CD14-positive monocyte (primary cell): ENCODE measurements at regions not wholly inside any gene's neighbourhood (a gene's known extent, or its start where the extent isn't known, plus 50 kb on each side); places are given as distances from the start of the nearest gene placed in this dataset.

Experiments
- DNase-seq, 3 donors: peaks; one replicate each; pipeline ENCODE4 v3.0.0-alpha.2; 2011 to 2022
- H2AFZ ChIP-seq: 2 replicates; pipeline ENCODE4 v1.6.0; 2012; ENCODE audit warnings: mild to moderate bottlenecking, low read depth, low read length, inconsistent platforms; ENCODE audit not compliant: insufficient read depth, poor library complexity, severe bottlenecking
- H3K27ac ChIP-seq, 2 donors: 1 replicate in 1 of 2; 2 replicates in 1 of 2; pipeline ENCODE4 v1.5.1; 2012 to 2013; ENCODE audit warnings: low read length in 2 of 2, control low read depth in 1 of 2, inconsistent platforms in 1 of 2, low read depth in 1 of 2, mild to moderate bottlenecking in 1 of 2
- H3K27me3 ChIP-seq, 2 donors: one replicate each; pipeline versions ENCODE4 v1.6.0 to v1.6.1; 2011 to 2013; ENCODE audit warnings: low read length in 2 of 2; ENCODE audit not compliant: control insufficient read depth in 2 of 2, insufficient read depth in 2 of 2
- H3K36me3 ChIP-seq, 2 donors: replicated peaks in 1 of 2; 1 replicate in 1 of 2; 2 replicates in 1 of 2; pipeline versions ENCODE4 v1.5.1 to v1.6.1; 2012 to 2013; ENCODE audit warnings: low read length in 2 of 2, control low read depth in 1 of 2, inconsistent platforms in 1 of 2, mild to moderate bottlenecking in 1 of 2; ENCODE audit not compliant: insufficient read depth in 2 of 2, control insufficient read depth in 1 of 2
- H3K4me1 ChIP-seq, 2 donors: 1 replicate in 1 of 2; 2 replicates in 1 of 2; pipeline versions ENCODE4 v1.5.1 to v1.6.1; 2012 to 2013; ENCODE audit warnings: low read length in 2 of 2, control low read depth in 1 of 2, inconsistent platforms in 1 of 2, mild to moderate bottlenecking in 1 of 2, moderate library complexity in 1 of 2; ENCODE audit not compliant: insufficient read depth in 2 of 2, control insufficient read depth in 1 of 2
- H3K4me2 ChIP-seq: replicated peaks from 2 replicates; pipeline ENCODE3; 2012; ENCODE audit warnings: low read length, moderate library complexity, mild to moderate bottlenecking; ENCODE audit not compliant: poor library complexity, severe bottlenecking; ENCODE audit errors: extremely low read depth
- H3K4me3 ChIP-seq, 3 experiments: fragments of 200-600 bp in 1 of 3; sonication (generic) in 1 of 3; replicated peaks in 1 of 3; 1 replicate in 2 of 3; 2 replicates in 1 of 3; pipeline ENCODE4 v1.5.1; 2011 to 2013; ENCODE audit warnings: low read length in 3 of 3, mild to moderate bottlenecking in 3 of 3, control low read depth in 2 of 3, low read depth in 2 of 3, inconsistent platforms in 1 of 3, moderate library complexity in 1 of 3
- H3K79me2 ChIP-seq: 2 replicates; pipeline ENCODE4 v1.6.0; 2012; ENCODE audit warnings: mild to moderate bottlenecking, control low read depth, inconsistent platforms, low read length, moderate library complexity; ENCODE audit not compliant: insufficient read depth
- H3K9ac ChIP-seq: 2 replicates; pipeline ENCODE4 v1.6.0; 2017; ENCODE audit warnings: low read length, mild to moderate bottlenecking; ENCODE audit not compliant: insufficient read depth, poor library complexity, severe bottlenecking
- H3K9me3 ChIP-seq, 2 donors: replicated peaks in 1 of 2; 1 replicate in 1 of 2; 2 replicates in 1 of 2; pipeline versions ENCODE4 v1.5.1 to v1.6.1; 2012 to 2013; ENCODE audit warnings: low read length in 2 of 2, control low read depth in 1 of 2; ENCODE audit not compliant: control insufficient read depth in 1 of 2, insufficient read depth in 1 of 2
- H4K20me1 ChIP-seq: 2 replicates; pipeline ENCODE4 v1.6.0; 2012; ENCODE audit warnings: mild to moderate bottlenecking, low read length, control low read depth, moderate library complexity; ENCODE audit not compliant: insufficient read depth
- H3K27ac Mint-ChIP-seq, 7 donors: one replicate each; pipeline ENCODE4 v1.8.0; 2020; ENCODE audit warnings: mild to moderate bottlenecking in 7 of 7, mixed read lengths in 7 of 7, moderate library complexity in 6 of 7, inconsistent platforms in 2 of 7
- H3K27me3 Mint-ChIP-seq, 3 donors: one replicate each; pipeline ENCODE4 v1.8.0; 2021 to 2022; ENCODE audit warnings: low read depth in 3 of 3, mild to moderate bottlenecking in 3 of 3, mixed read lengths in 3 of 3, moderate library complexity in 3 of 3, inconsistent platforms in 1 of 3
- H3K36me3 Mint-ChIP-seq, 2 donors: one replicate each; pipeline ENCODE4 v1.8.0; 2020; ENCODE audit warnings: mixed read lengths in 2 of 2, inconsistent platforms in 1 of 2, mild to moderate bottlenecking in 1 of 2
- H3K4me1 Mint-ChIP-seq: one replicate; pipeline ENCODE4 v1.8.0; 2020; ENCODE audit warnings: mild to moderate bottlenecking, mixed read lengths
- H3K4me3 Mint-ChIP-seq, 2 donors: one replicate each; pipeline ENCODE4 v1.8.0; 2020; ENCODE audit warnings: mild to moderate bottlenecking in 2 of 2, mixed read lengths in 2 of 2, moderate library complexity in 1 of 2
- H3K9me3 Mint-ChIP-seq, 7 donors: one replicate each; pipeline ENCODE4 v1.8.0; 2020 to 2022; ENCODE audit warnings: mixed read lengths in 7 of 7, mild to moderate bottlenecking in 6 of 7, moderate library complexity in 6 of 7, inconsistent platforms in 2 of 7
- WGBS: methylation state at CpG from one replicate; pipeline ENCODE4 v1.1.5; 2013; ENCODE audit warnings: missing lambda C conversion rate; ENCODE audit not compliant: insufficient coverage; 5-methylcytosine and 5-hydroxymethylcytosine counted together
- intact Hi-C, 2 donors: fragments of 100-400 bp; cut with micrococcal nuclease; formaldehyde crosslinking; loops; one replicate each; pipeline versions ENCODE4 v1.15.0 to v1.15.1; 2023
- TF ChIP-seq, protein P1 (sequence below): fragments of 200-600 bp; IDR thresholded peaks from one replicate; pipeline ENCODE4 v1.8.0; 2022; ENCODE audit warnings: antibody characterized with exemption, mild to moderate bottlenecking

DNA sequence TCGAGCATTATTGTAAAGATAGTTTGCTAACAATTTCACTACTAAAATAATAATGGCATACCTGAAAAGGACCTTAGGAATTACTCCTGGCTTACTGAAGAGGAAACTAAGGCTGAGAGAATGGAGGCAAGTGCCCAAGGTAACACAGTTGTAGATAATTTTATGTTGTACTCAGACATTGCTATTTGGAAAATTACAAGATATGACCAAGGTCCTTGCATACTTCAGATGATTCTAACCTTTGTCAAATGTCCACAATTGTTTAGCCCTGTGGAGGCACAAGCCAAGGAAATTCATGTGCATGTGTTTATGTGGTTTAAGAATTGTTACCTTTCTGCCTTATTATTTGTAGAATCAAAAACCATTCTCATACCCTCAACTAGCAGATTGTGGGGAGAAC, 105.7 kb downstream of the TUSC7 start:
- WGBS = no CpG with 5 or more reads among the region's 1 CpG
- Histone ChIP-seq H3K27me3 (peaks cover 0 to 2% of the 10 kb centered on the region in 2 donors), H3K4me2 (no peak overlapping the region), H4K20me1 (no peaks in the 10 kb centered on the region), H3K4me1 (no peaks in the 10 kb centered on the region), H3K9ac (no peak overlapping the region), H3K9me3 (no peaks in the 10 kb centered on the region), H3K27ac (no peak overlapping the region), H3K79me2 (no peaks in the 10 kb centered on the region), H3K36me3 (no peaks in the 10 kb centered on the region), H2AFZ (no peak overlapping the region), H3K4me3 (no peak overlapping the region)
- no peak for DNase-seq
- TF ChIP-seq, protein P1, sequence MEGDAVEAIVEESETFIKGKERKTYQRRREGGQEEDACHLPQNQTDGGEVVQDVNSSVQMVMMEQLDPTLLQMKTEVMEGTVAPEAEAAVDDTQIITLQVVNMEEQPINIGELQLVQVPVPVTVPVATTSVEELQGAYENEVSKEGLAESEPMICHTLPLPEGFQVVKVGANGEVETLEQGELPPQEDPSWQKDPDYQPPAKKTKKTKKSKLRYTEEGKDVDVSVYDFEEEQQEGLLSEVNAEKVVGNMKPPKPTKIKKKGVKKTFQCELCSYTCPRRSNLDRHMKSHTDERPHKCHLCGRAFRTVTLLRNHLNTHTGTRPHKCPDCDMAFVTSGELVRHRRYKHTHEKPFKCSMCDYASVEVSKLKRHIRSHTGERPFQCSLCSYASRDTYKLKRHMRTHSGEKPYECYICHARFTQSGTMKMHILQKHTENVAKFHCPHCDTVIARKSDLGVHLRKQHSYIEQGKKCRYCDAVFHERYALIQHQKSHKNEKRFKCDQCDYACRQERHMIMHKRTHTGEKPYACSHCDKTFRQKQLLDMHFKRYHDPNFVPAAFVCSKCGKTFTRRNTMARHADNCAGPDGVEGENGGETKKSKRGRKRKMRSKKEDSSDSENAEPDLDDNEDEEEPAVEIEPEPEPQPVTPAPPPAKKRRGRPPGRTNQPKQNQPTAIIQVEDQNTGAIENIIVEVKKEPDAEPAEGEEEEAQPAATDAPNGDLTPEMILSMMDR = no peak
- Mint-ChIP-seq H3K27ac (no peak overlapping the region), H3K27me3 (peaks cover 0 to 4% (median 3%) of the 10 kb centered on the region in 3 donors), H3K4me1 (no peaks in the 10 kb centered on the region), H3K4me3 (no peak overlapping the region), H3K9me3 (peaks cover 2 to 10% (median 6%) of the 10 kb centered on the region in 7 donors), H3K36me3 (peaks cover 0 to 6% of the 10 kb centered on the region in 2 donors)
- intact Hi-C loops = no loop called here

DNA sequence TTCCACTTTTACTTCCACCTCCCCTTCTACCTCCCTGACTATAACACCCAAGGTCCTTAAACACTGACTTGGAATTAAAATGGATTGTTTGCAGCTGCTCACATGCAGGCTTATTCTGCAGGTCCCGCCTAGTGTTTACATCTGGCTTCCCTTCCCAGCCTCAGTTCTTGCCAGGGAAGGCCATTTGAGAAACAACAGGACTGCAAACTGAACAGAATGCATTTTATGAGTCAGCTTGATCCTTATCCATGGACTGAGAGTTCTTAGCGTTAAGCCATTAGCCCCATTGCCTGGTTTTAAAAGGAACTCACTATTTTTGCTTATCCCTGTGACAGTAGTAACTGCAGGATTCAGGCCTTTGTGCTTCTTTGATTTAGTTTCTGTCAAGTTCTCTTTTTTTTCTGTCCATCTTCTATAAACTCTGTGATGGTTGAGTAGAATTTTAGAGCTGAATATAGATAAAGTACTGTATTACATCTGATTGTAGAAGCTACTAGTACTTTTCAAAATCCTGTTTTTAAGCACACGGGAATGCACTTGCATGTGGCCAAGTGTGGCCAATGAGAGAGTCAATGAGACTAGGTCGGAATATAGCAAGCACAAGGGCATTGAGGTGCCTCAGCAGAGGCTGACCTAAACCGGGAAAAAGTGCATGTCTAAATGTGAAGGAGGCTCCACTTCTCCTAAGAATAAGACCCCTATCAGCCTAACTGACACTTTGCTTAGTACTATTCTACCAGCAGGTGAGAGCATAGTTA, 106.4 kb downstream of the TUSC7 start:
- TF ChIP-seq, protein P1 = no peak
- no peaks in the 10 kb centered on the region for H3K9me3 ChIP-seq
- no peak overlapping the region for H2AFZ ChIP-seq
- H3K4me1 ChIP-seq = no peaks in the 10 kb centered on the region
- H3K36me3 ChIP-seq = no peaks in the 10 kb centered on the region
- DNase-seq = no peak
- H3K4me3 ChIP-seq = no peak overlapping the region
- intact Hi-C loops = no loop called here
- Mint-ChIP-seq H3K9me3 (peaks cover under 1 to 3% (median 2%) of the 10 kb centered on the region in 7 donors), H3K27ac (no peak overlapping the region), H3K36me3 (peaks cover 0 to under 1% of the 10 kb centered on the region in 2 donors), H3K27me3 (peaks cover 0 to 4% (median 3%) of the 10 kb centered on the region in 3 donors), H3K4me1 (no peaks in the 10 kb centered on the region), H3K4me3 (no peak overlapping the region)
- no peak overlapping the region for H3K9ac ChIP-seq
- no peaks in the 10 kb centered on the region for H3K79me2 ChIP-seq
- H4K20me1 ChIP-seq = no peaks in the 10 kb centered on the region
- H3K4me2 ChIP-seq = no peak overlapping the region
- 73% methylated on average over 1 of the region's 5 CpGs for WGBS
- H3K27me3 ChIP-seq = peaks cover 0 to 2% of the 10 kb centered on the region in 2 donors
- no peak overlapping the region for H3K27ac ChIP-seq
